PC-9 (cell line): ENCODE measurements at regions not wholly inside any gene's neighbourhood (a gene's known extent, or its start where the extent isn't known, plus 50 kb on each side); places are given as distances from the start of the nearest gene placed in this dataset.

Experiments used
- EZH2 ChIP-seq: fragments of 200-600 bp; sonication (generic); IDR thresholded peaks from 2 replicates; pipeline ENCODE4 v1.8.0; 2017; ENCODE audit warnings: antibody characterized with exemption, low read depth
- TF ChIP-seq, protein P1 (sequence below): fragments of 200-600 bp; sonication (generic); conservative IDR thresholded peaks from 2 replicates; pipeline ENCODE4 v1.6.1; 2017; ENCODE audit warnings: mixed run types, antibody characterized with exemption, mild to moderate bottlenecking, moderate library complexity

DNA sequence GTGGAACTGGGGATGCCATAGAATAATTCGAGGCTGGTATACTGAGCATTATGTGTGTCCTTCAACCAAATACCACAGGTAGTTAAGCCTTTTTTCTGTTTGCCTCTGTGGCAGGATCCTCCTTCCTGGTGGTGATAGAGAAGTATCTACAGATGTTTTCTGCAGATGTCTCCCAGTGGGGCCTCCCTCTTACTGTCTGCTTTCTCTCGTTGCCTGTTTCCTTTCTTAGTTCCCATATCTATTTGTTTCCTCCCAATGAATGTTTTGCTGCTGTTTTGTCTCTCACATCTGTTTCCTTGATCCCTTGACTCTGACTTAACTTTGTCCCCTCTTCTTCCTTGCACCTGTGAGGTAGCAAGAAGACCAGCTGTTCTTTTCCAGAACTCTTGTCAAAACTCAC, 130.9 kb upstream of the NUDT12 start:
- TF ChIP-seq, protein P1, sequence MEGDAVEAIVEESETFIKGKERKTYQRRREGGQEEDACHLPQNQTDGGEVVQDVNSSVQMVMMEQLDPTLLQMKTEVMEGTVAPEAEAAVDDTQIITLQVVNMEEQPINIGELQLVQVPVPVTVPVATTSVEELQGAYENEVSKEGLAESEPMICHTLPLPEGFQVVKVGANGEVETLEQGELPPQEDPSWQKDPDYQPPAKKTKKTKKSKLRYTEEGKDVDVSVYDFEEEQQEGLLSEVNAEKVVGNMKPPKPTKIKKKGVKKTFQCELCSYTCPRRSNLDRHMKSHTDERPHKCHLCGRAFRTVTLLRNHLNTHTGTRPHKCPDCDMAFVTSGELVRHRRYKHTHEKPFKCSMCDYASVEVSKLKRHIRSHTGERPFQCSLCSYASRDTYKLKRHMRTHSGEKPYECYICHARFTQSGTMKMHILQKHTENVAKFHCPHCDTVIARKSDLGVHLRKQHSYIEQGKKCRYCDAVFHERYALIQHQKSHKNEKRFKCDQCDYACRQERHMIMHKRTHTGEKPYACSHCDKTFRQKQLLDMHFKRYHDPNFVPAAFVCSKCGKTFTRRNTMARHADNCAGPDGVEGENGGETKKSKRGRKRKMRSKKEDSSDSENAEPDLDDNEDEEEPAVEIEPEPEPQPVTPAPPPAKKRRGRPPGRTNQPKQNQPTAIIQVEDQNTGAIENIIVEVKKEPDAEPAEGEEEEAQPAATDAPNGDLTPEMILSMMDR: no peak
- no peak for TF ChIP-seq EZH2
